SJCRH30 (cell line): ENCODE measurements at regions not wholly inside any gene's neighbourhood (a gene's known extent, or its start where the extent isn't known, plus 50 kb on each side); places are given as distances from the start of the nearest gene placed in this dataset.
A peak's percentile ranks its signal among the peaks of the same experiment; 100 is the strongest.

ENCODE experiments used
- DNase-seq, 2 experiments: peaks; one replicate each; pipeline ENCODE4 v3.0.0-alpha.2; 2015 to 2020
- H3K27ac ChIP-seq: fragments of 250-450 bp; sonication (Bioruptor Pico); 2 replicates; pipeline ENCODE4 v1.5.1; 2020; ENCODE audit warnings: mild to moderate bottlenecking, moderate library complexity
- H3K27me3 ChIP-seq: fragments of 250-450 bp; sonication (Bioruptor Pico); 2 replicates; pipeline ENCODE4 v1.5.1; 2020; ENCODE audit warnings: mild to moderate bottlenecking, moderate library complexity
- H3K36me3 ChIP-seq: fragments of 250-450 bp; sonication (Bioruptor Pico); 2 replicates; pipeline ENCODE4 v1.5.1; 2020; ENCODE audit warnings: mild to moderate bottlenecking, moderate library complexity
- H3K4me1 ChIP-seq: fragments of 250-450 bp; sonication (Bioruptor Pico); 2 replicates; pipeline ENCODE4 v1.5.1; 2020; ENCODE audit warnings: mild to moderate bottlenecking, moderate library complexity
- H3K4me3 ChIP-seq: fragments of 250-450 bp; sonication (Bioruptor Pico); 2 replicates; pipeline ENCODE4 v1.5.1; 2020; ENCODE audit warnings: mild to moderate bottlenecking, moderate library complexity
- H3K9me3 ChIP-seq: fragments of 250-450 bp; sonication (Bioruptor Pico); replicated peaks from 2 replicates; pipeline ENCODE4 v1.5.1; 2020; ENCODE audit warnings: mild to moderate bottlenecking, moderate library complexity

GRCh38 chr6:14258695-14259593 lies 141.4 kb downstream of the CD83 start:
- no peaks in the 10 kb centered on the region for H3K4me1 ChIP-seq
- no peak for DNase-seq
- no peak overlapping the region for H3K27ac ChIP-seq
- no peak overlapping the region for H3K4me3 ChIP-seq
- no peaks in the 10 kb centered on the region for H3K36me3 ChIP-seq
- H3K27me3 ChIP-seq, result no peaks in the 10 kb centered on the region
- H3K9me3 ChIP-seq, result 0 out of 2 replicates have a peak, but pooled peaks cover 2% of the 10 kb centered on the region

DNA sequence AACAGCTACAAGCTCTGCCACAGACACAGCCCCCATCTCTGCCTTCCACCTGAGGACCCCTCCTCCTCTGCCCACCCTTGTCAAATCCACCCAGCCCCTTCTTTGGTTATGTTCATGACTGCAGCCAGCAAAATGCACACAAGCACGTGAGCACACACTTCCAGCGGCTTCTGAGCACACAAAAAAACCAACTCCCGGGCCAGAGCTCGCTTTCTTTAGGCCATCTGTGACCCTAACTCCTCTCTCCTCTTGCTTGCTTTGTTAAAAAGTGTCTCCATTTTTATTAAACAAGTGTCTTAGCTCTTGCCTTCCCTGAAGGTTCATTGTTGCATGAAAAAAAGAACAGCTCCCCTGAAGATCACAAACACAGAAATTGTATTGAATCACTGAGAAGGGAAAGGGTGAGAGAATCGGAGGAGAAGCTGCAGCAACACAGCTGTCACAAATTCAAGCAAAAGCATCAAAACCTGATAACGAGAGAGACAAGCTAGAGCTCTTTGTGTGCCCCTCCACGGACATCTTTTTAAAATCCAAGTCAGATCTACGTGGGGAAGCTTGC lies 142.1 kb downstream of the CD83 start:
- DNase-seq, result no peak
- no peaks in the 10 kb centered on the region for H3K36me3 ChIP-seq

DNA sequence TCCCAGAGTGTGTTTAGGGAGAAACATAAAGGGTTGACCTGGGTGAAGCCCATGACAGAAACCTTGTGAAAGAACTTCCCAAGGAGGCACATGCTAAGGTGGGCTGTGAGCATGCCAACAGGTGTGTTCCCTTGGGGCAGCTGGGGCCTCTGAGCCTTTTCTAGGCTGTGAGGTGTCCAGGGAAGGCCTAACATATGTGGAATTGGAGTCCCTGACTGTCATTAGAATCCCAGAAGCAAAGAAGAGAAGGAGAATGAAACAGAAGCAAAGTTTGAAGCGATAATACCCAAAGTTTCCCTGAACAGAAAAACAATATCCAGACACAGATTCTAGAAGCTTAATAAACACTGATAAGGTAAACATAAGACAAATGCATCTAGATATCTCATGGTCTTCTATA lies 143.3 kb downstream of the CD83 start:
- no peak overlapping the region for H3K4me3 ChIP-seq
- H3K4me1 ChIP-seq, result no peaks in the 10 kb centered on the region
- no peak for DNase-seq
- H3K9me3 ChIP-seq, result 0 out of 2 replicates have a peak, but pooled peaks cover 2% of the 10 kb centered on the region
- H3K27me3 ChIP-seq, result no peaks in the 10 kb centered on the region
- no peak overlapping the region for H3K27ac ChIP-seq
- H3K36me3 ChIP-seq, result no peaks in the 10 kb centered on the region

More for the DNA sequence above, 142.1 kb downstream of the CD83 start:
- H3K4me1 ChIP-seq, result no peaks in the 10 kb centered on the region
- H3K9me3 ChIP-seq, result 0 out of 2 replicates have a peak, but pooled peaks cover 2% of the 10 kb centered on the region
- H3K4me3 ChIP-seq, result no peak overlapping the region
- H3K27ac ChIP-seq, result no peak overlapping the region
- no peaks in the 10 kb centered on the region for H3K27me3 ChIP-seq

DNA sequence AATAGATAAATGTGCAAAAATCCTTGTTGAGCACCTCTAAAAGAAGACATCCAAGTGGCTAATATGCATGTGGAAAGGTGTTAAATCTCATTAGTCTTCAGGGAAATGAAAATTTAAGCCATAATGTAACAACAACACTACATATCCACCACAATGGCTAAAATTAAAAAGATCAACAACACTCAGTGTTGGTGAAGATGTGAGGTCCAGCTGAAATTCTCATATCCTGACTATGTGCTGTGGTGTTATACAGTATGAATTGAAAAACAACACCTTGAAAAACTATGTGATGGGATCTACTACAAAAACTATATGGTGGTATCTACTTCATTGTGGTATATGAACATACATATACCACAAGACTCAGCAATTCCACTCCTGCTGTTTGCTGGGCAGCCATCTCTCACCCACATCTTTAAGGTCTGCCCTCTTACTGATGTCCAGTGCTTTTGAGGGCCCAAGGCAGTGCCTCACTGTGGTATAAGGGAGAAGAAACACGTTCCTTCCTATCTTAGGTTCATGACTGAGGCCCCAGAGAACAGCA lies 146.4 kb downstream of the CD83 start:
- Histone ChIP-seq H3K4me1 (no peaks in the 10 kb centered on the region), H3K4me3 (no peak overlapping the region), H3K36me3 (no peaks in the 10 kb centered on the region), H3K27ac (no peak overlapping the region), H3K27me3 (no peaks in the 10 kb centered on the region), H3K9me3 (0 out of 2 replicates have a peak, but pooled peaks cover 2% of the 10 kb centered on the region)
- DNase-seq, result no peak

- H3K4me3 ChIP-seq, result no peak overlapping the region
- H3K9me3 ChIP-seq, result 0 out of 2 replicates have a peak, but pooled peaks cover 2% of the 10 kb centered on the region
- no peaks in the 10 kb centered on the region for H3K4me1 ChIP-seq
- no peak overlapping the region for H3K27ac ChIP-seq
- H3K27me3 ChIP-seq, result no peaks in the 10 kb centered on the region
- no peak for DNase-seq
- H3K36me3 ChIP-seq, result no peaks in the 10 kb centered on the region
Observed at GRCh38 chr6:14265049-14266021, 147.8 kb downstream of the CD83 start.

- no peaks in the 10 kb centered on the region for H3K4me1 ChIP-seq
- DNase-seq, result no peak
Observed at GRCh38 chr6:14266266-14266665, 148.7 kb downstream of the CD83 start.

DNA sequence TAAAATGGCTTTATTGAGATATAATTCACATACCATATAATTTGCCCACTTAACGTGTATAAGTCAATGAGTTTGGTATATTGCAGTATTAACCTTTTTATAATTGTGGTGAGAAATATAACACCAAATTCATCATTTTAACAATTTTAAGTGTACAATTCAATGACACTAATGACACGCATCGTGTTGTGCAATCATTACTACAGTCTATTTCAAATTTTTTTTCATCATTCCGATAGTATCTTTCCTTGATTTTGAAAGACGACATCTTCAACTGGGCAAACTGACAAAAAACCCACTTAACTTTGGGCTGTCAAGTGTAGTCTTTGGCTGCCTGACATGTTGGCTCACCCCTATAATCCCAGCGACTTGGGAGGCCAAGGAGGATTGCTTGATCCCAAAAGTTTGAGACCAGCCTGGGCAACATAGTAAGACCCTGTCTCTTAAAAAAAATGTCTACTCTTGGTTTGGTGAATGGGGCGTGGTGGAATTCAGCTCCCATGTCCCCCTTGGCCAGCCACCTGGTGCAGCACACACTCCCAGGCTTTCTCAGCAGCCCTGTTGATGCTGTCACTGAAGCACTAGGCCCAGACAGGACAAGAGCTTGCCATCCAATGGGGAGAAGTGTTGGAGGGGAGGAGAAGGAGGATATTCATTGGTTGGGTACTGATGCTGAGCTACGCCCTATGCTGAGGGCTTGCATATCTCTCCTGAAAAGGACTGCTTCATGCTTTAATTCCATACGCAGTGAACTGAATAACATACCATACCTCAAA lies 150.5 kb downstream of the CD83 start:
- Histone ChIP-seq H3K4me1 (no peaks in the 10 kb centered on the region), H3K9me3 (0 out of 2 replicates have a peak, but pooled peaks cover 2% of the 10 kb centered on the region), H3K27me3 (no peaks in the 10 kb centered on the region), H3K36me3 (no peaks in the 10 kb centered on the region), H3K4me3 (no peak overlapping the region), H3K27ac (no peak overlapping the region)
- DNase-seq, result no peak

More at GRCh38 chr6:14266266-14266665, 148.7 kb downstream of the CD83 start:
- Histone ChIP-seq H3K27ac (no peak overlapping the region), H3K9me3 (0 out of 2 replicates have a peak, but pooled peaks cover 2% of the 10 kb centered on the region), H3K4me3 (no peak overlapping the region), H3K36me3 (no peaks in the 10 kb centered on the region), H3K27me3 (no peaks in the 10 kb centered on the region)

DNA sequence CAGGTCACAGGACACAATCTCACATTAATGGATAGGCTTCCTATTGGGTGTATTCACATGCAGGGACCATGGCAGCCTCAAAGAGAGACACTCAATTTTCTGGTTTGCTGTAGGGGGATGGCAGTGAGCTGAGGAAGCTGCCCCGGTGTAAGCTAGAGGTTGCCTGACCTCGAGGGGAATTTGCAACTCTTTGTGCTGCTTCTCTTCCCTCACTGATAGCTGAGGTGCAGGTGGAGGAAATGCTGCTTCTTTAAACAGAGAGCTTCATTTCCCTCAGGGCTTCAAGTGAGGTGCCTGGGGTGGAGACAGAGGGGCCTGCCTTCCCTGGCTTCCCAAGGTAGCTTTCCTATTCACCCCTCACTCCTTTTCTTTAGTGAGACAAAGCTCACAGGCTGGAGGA lies 151.9 kb downstream of the CD83 start:
- no peaks in the 10 kb centered on the region for H3K4me1 ChIP-seq
- H3K27me3 ChIP-seq, result no peaks in the 10 kb centered on the region
- no peak for DNase-seq
- H3K4me3 ChIP-seq, result no peak overlapping the region
- no peak overlapping the region for H3K27ac ChIP-seq
- H3K36me3 ChIP-seq, result no peaks in the 10 kb centered on the region
- H3K9me3 ChIP-seq, result no peaks in the 10 kb centered on the region

GRCh38 chr6:14270142-14270893 lies 152.7 kb downstream of the CD83 start:
- Histone ChIP-seq H3K9me3 (no peaks in the 10 kb centered on the region), H3K4me3 (no peak overlapping the region), H3K36me3 (no peaks in the 10 kb centered on the region), H3K27me3 (no peaks in the 10 kb centered on the region), H3K4me1 (no peaks in the 10 kb centered on the region), H3K27ac (no peak overlapping the region)
- DNase-seq, result no peak

DNA sequence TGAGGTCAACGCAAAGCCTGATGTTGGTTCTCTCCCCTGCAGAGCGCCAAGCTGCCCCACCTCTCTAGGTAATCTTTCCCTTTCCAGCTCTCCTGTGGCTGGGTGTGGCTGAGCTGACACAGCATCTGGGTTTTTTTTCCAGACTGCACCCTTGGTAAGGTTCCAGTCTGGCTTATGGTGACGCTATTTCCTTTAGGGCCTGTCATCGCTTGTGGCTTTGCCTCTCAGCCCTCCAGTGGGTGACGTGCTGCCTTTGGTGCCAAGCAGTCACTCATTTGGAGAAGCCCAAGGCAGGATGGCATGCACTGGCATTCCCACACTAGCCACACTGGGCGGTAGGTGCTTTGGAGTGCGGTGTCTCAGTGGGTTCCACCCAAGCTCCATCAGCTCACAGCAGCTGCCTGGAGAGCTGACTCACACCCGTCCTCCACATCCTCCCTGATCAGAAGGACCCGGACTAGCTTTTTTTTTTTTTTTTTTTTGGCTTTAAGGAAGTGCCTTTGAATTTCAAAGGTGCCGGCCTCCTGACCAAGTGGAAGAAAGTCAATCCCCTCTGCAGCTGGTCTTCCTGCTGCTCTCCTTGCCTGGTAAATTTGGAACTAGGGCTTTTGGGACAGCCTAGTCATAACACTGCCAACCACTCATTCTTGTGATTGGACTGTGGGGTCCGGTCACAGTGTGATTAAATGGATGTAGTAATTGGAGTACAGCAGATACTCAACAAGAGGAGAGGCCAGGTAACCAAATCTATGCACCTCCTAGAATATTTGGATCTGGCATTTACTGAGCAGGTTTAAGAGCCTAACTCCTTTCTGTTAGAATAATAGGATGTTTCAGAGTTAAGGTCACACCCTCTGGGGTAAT lies 153.6 kb downstream of the CD83 start:
- Histone ChIP-seq H3K27me3 (no peaks in the 10 kb centered on the region), H3K27ac (no peak overlapping the region), H3K4me3 (no peak overlapping the region), H3K9me3 (no peaks in the 10 kb centered on the region), H3K4me1 (no peaks in the 10 kb centered on the region), H3K36me3 (no peaks in the 10 kb centered on the region)
- peak; percentile 8 to 16 for DNase-seq

GRCh38 chr6:14271789-14272736 lies 154.5 kb downstream of the CD83 start:
- H3K9me3 ChIP-seq, result no peaks in the 10 kb centered on the region
- no peak for DNase-seq
- H3K27me3 ChIP-seq, result no peaks in the 10 kb centered on the region
- H3K4me3 ChIP-seq, result no peak overlapping the region
- H3K27ac ChIP-seq, result no peak overlapping the region
- no peaks in the 10 kb centered on the region for H3K4me1 ChIP-seq
- H3K36me3 ChIP-seq, result no peaks in the 10 kb centered on the region

DNA sequence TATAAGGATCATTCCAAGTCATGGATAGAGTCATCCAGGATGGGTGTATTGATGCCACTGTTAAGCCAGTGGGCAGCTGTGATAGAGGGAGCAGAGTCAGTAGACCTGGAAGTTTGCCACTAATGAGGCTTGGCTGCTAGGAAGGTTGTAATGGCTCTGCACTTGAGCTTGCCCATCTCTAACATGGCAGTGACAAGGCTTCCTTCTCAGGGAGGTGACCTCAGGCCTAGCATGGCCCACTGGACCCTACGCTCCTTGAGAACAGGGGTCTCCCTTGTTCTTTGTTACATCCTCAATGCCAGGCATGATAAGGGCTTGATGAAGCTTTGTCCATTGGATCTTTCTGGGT lies 155.1 kb downstream of the CD83 start:
- H3K36me3 ChIP-seq, result no peaks in the 10 kb centered on the region
- H3K4me3 ChIP-seq, result no peak overlapping the region
- no peaks in the 10 kb centered on the region for H3K27me3 ChIP-seq
- no peaks in the 10 kb centered on the region for H3K9me3 ChIP-seq
- H3K4me1 ChIP-seq, result no peaks in the 10 kb centered on the region
- H3K27ac ChIP-seq, result no peak overlapping the region
- DNase-seq, result no peak
